IPS-NIHi7 (cell line): ENCODE measurements at regions not wholly inside any gene's neighbourhood (a gene's known extent, or its start where the extent isn't known, plus 50 kb on each side); places are given as distances from the start of the nearest gene placed in this dataset.
A peak's percentile ranks its signal among the peaks of the same experiment; 100 is the strongest.

Experiments used
- DNase-seq: peaks from one replicate; pipeline ENCODE4 v3.0.0; 2012; ENCODE audit warnings: mixed read lengths; ENCODE audit errors: extremely low spot score

- DNase-seq = peak; percentile 2
Measured at GRCh38 chr22:49330421-49331222, 497.1 kb downstream of the BRD1 start.

- no peak for DNase-seq
Measured at GRCh38 chr22:49329636-49330035, 498.0 kb downstream of the BRD1 start.

GRCh38 chr22:49328630-49329405 lies 498.9 kb downstream of the BRD1 start:
- peak; percentile 1 for DNase-seq

GRCh38 chr22:49328118-49328475 lies 499.6 kb downstream of the BRD1 start:
- DNase-seq = no peak

GRCh38 chr22:49327411-49328117 lies 500.1 kb downstream of the BRD1 start:
- peak; percentile 2 for DNase-seq

GRCh38 chr22:49326558-49326957 lies 501.1 kb downstream of the BRD1 start:
- peak; percentile 1 for DNase-seq

GRCh38 chr22:49325531-49326395 lies 501.9 kb downstream of the BRD1 start:
- peak; percentile 6 for DNase-seq

- DNase-seq = peak; percentile 7
Measured at GRCh38 chr22:49324527-49325491, 502.9 kb downstream of the BRD1 start.

GRCh38 chr22:49323751-49324415 lies 503.8 kb downstream of the BRD1 start:
- DNase-seq = peak; percentile 3

- DNase-seq = peak; percentile 3
Measured at GRCh38 chr22:49322861-49323622, 504.6 kb downstream of the BRD1 start.

- DNase-seq = peak; percentile 4
Measured at GRCh38 chr22:49322231-49322630, 505.4 kb downstream of the BRD1 start.

- DNase-seq = peak; percentile 2
Measured at GRCh38 chr22:49321477-49322055, 506.1 kb downstream of the BRD1 start.

GRCh38 chr22:49320714-49321476 lies 506.8 kb downstream of the BRD1 start:
- DNase-seq = peak; percentile 2

- peak; percentile 2 for DNase-seq
Measured at GRCh38 chr22:49317369-49317768, 510.3 kb downstream of the BRD1 start.

- no peak for DNase-seq
Measured at GRCh38 chr22:49312601-49313000, 515.1 kb downstream of the BRD1 start.

- DNase-seq = no peak
Measured at GRCh38 chr22:49310354-49310753, 517.3 kb downstream of the BRD1 start.

GRCh38 chr22:49308300-49308699 lies 519.4 kb downstream of the BRD1 start:
- DNase-seq = no peak

- no peak for DNase-seq
Measured at GRCh38 chr22:49307870-49308269, 519.8 kb downstream of the BRD1 start.
